A673 (cell line): ENCODE measurements at regions not wholly inside any gene's neighbourhood (a gene's known extent, or its start where the extent isn't known, plus 50 kb on each side); places are given as distances from the start of the nearest gene placed in this dataset.

Experiments
- BruUV-seq: library from RNA; stranded (reverse); fragments of 400-500 nt; replicated peaks from 2 replicates; lab custom pipeline; 2021; lab: Mats Ljungman, UMichigan
- CTCF ChIA-PET: fragments of 300-600 bp; sonication (Branson Sonifier 250); formaldehyde crosslinking; loops from one replicate; lab custom pipeline; 2022; ENCODE audit warnings: antibody characterized with exemption; lab: Charles Lee
- POLR2A ChIA-PET: fragments of 300-600 bp; sonication (Branson Sonifier 250); formaldehyde crosslinking; loops from one replicate; lab custom pipeline; 2022; ENCODE audit warnings: antibody characterized with exemption; ENCODE audit not compliant: low non-redundant PET; lab: Charles Lee
- DNase-seq: peaks from one replicate; pipeline ENCODE4 v3.0.0-alpha.2; 2015; ENCODE audit warnings: low spot score
- H3K27ac ChIP-seq: fragments of 200-600 bp; sonication (generic); 2 replicates; pipeline ENCODE4 v1.5.1; 2016; ENCODE audit warnings: mixed run types, low read depth, mild to moderate bottlenecking, mixed read lengths, antibody characterized with exemption, low read length; ENCODE audit not compliant: poor library complexity, severe bottlenecking
- H3K27me3 ChIP-seq: fragments of 200-600 bp; sonication (generic); replicated peaks from 2 replicates; pipeline ENCODE4 v1.6.1; 2017; ENCODE audit warnings: mixed run types, low read depth, mild to moderate bottlenecking, mixed read lengths, antibody characterized with exemption, low read length; ENCODE audit not compliant: insufficient read depth, poor library complexity
- H3K36me3 ChIP-seq: fragments of 200-600 bp; sonication (generic); 2 replicates; pipeline ENCODE4 v1.6.1; 2016; ENCODE audit warnings: mixed run types, mild to moderate bottlenecking, mixed read lengths, antibody characterized with exemption, low read length; ENCODE audit not compliant: insufficient read depth, poor library complexity, severe bottlenecking
- H3K4me1 ChIP-seq: fragments of 200-600 bp; sonication (generic); 2 replicates; pipeline ENCODE4 v1.6.1; 2017; ENCODE audit warnings: mixed run types, mild to moderate bottlenecking, mixed read lengths, antibody characterized with exemption, low read length; ENCODE audit not compliant: insufficient read depth, poor library complexity, severe bottlenecking
- H3K4me3 ChIP-seq: fragments of 200-600 bp; sonication (generic); 2 replicates; pipeline ENCODE4 v1.5.1; 2016; ENCODE audit warnings: low read depth, mixed run types, mild to moderate bottlenecking, mixed read lengths, low read length; ENCODE audit not compliant: poor library complexity, severe bottlenecking
- H3K9me3 ChIP-seq: fragments of 200-600 bp; sonication (generic); 2 replicates; pipeline ENCODE4 v1.6.1; 2016; ENCODE audit warnings: mixed run types, low read depth, mild to moderate bottlenecking, mixed read lengths, antibody characterized with exemption, low read length; ENCODE audit not compliant: poor library complexity, severe bottlenecking
- EZH2 ChIP-seq: fragments of 200-600 bp; sonication (generic); IDR thresholded peaks from 2 replicates; pipeline ENCODE4 v1.6.1; 2017; ENCODE audit warnings: borderline replicate concordance, low read depth, mild to moderate bottlenecking, mixed read lengths, antibody characterized with exemption, low read length; ENCODE audit not compliant: poor library complexity, severe bottlenecking
- intact Hi-C: fragments of 100-400 bp; cut with micrococcal nuclease; formaldehyde crosslinking; loops from one replicate; pipeline ENCODE4 v1.10.0; 2022; ENCODE audit not compliant: unreplicated experiment
- TF ChIP-seq, protein P1 (sequence below): fragments of 300-800, 200-600 bp; sonication (generic); conservative IDR thresholded peaks from 2 replicates; pipeline ENCODE4 v1.5.1; 2017; ENCODE audit warnings: low read depth, mild to moderate bottlenecking, antibody characterized with exemption, low read length, moderate library complexity, mixed read lengths

DNA sequence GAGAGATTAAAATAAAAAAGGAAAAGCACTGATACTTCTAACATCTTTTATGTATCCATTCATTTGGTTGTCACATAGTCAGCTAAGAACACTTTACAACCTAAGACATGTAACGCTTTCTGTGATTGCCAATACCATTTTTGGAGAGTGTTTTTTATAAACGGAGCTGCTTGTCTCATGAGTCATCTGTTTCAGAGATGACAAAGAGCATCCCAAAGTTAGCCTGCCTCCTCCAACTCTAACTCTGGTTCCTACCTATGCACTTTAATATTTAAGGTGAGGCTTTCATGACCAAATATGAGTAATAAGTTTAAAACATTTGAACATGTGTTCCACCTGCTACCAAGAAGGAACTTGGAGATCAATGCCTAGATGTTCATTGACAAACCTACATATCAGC lies 260.1 kb upstream of the SMIM21 start:
- H3K9me3 ChIP-seq = no peaks in the 10 kb centered on the region

DNA sequence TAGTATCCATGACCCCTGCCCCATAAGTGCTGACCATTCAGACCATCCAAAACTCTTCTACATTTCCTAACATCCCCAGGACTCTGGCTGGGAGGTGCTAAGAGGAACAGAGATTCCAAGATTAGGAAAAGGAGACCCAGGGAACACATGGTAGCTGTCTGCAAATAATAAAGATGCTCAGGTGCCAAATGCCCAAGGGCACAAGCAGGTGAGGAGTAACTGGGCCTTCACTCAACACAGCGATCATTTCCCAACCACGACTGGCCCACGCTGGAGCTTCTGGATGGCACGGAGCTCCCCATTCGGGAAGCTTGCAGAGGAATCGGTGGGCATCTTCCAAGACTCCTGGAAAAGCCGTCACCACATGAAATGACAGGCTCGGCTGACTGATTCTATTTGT lies 255.9 kb upstream of the SMIM21 start:
- TF ChIP-seq EZH2 = no peak
- TF ChIP-seq, protein P1, sequence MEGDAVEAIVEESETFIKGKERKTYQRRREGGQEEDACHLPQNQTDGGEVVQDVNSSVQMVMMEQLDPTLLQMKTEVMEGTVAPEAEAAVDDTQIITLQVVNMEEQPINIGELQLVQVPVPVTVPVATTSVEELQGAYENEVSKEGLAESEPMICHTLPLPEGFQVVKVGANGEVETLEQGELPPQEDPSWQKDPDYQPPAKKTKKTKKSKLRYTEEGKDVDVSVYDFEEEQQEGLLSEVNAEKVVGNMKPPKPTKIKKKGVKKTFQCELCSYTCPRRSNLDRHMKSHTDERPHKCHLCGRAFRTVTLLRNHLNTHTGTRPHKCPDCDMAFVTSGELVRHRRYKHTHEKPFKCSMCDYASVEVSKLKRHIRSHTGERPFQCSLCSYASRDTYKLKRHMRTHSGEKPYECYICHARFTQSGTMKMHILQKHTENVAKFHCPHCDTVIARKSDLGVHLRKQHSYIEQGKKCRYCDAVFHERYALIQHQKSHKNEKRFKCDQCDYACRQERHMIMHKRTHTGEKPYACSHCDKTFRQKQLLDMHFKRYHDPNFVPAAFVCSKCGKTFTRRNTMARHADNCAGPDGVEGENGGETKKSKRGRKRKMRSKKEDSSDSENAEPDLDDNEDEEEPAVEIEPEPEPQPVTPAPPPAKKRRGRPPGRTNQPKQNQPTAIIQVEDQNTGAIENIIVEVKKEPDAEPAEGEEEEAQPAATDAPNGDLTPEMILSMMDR = no peak

More for the DNA sequence above, 260.1 kb upstream of the SMIM21 start:
- H3K4me3 ChIP-seq = no peak overlapping the region
- no peak for DNase-seq
- H3K27ac ChIP-seq = no peak overlapping the region
- BruUV-seq = no TSS peak
- ChIA-PET POLR2A (no interaction called here), CTCF (no interaction called here)
- H3K36me3 ChIP-seq = no peaks in the 10 kb centered on the region
- H3K4me1 ChIP-seq = no peaks in the 10 kb centered on the region
- H3K27me3 ChIP-seq = peaks cover 18% of the 10 kb centered on the region
- no peak for TF ChIP-seq EZH2
- intact Hi-C loops = no loop called here

DNA sequence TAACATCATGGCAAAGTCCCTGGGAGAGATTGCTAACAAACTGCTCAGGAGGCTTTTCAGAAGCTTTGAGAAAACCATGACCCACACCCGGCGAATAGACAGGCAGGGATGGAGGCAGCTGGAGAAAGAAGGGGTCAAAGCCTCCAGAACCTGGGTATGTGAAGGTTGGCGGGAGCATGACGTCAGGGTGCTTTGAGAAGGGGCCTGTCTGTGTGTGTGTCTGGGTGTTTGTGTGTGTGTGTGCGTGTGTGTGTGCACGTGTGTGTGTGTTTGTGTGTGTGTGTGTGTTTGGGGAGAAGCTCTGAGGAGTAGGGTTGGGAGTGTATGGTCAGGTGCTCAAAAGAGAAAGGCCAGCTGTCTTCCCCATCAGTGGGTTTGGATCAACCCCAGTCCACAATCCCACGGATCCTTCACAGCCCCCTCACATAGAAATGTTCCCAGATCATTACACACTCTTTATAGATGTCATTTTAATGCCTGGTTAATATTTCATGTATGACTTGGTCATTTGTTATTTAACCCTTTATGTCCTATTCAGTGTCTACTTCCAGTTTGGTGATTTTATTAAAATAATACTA lies 254.1 kb upstream of the SMIM21 start:
- no TSS peak for BruUV-seq

More for the DNA sequence above, 255.9 kb upstream of the SMIM21 start:
- no peaks in the 10 kb centered on the region for H3K4me1 ChIP-seq
- CTCF ChIA-PET = interaction anchor here (0.7 kb wide), 1 partner anchor 1601 kb away, joined by 5 read pairs; no protein-coding TSS in a partner anchor
- no peak overlapping the region for H3K4me3 ChIP-seq
- H3K36me3 ChIP-seq = no peaks in the 10 kb centered on the region
- POLR2A ChIA-PET = no interaction called here
- no peak overlapping the region for H3K27ac ChIP-seq
- no peaks in the 10 kb centered on the region for H3K9me3 ChIP-seq
- DNase-seq = no peak
- H3K27me3 ChIP-seq = peaks cover 18% of the 10 kb centered on the region
- BruUV-seq = no TSS peak
- intact Hi-C loops = no loop called here

More for the DNA sequence above, 254.1 kb upstream of the SMIM21 start:
- H3K4me1 ChIP-seq = no peaks in the 10 kb centered on the region
- H3K9me3 ChIP-seq = no peaks in the 10 kb centered on the region
- no peak overlapping the region for H3K27ac ChIP-seq
- no peak for TF ChIP-seq EZH2
- TF ChIP-seq, protein P1 = no peak
- H3K27me3 ChIP-seq = no peaks in the 10 kb centered on the region
- ChIA-PET CTCF (no interaction called here), POLR2A (no interaction called here)
- intact Hi-C loops = no loop called here
- no peak overlapping the region for H3K4me3 ChIP-seq
- H3K36me3 ChIP-seq = no peaks in the 10 kb centered on the region
- DNase-seq = no peak
